H9 (cell line): ENCODE measurements at regions not wholly inside any gene's neighbourhood (a gene's known extent, or its start where the extent isn't known, plus 50 kb on each side); places are given as distances from the start of the nearest gene placed in this dataset.

Source experiments
- DNase-seq: peaks from one replicate; pipeline ENCODE4 v3.0.0-alpha.2; 2017
- H2AFZ ChIP-seq: one replicate; pipeline ENCODE4 v1.6.1; 2013; ENCODE audit warnings: mild to moderate bottlenecking, low read length, control low read depth, moderate library complexity
- H2AK5ac ChIP-seq: 2 replicates; pipeline ENCODE4 v1.6.1; 2013; ENCODE audit warnings: low read length, control low read depth, mixed read lengths; ENCODE audit not compliant: insufficient read length
- H2BK120ac ChIP-seq: one replicate; pipeline ENCODE4 v1.6.1; 2013; ENCODE audit warnings: low read depth, mild to moderate bottlenecking, low read length, control low read depth, inconsistent platforms; ENCODE audit not compliant: poor library complexity, severe bottlenecking
- H2BK12ac ChIP-seq: 2 replicates; pipeline ENCODE4 v1.6.1; 2013; ENCODE audit warnings: low read length, control low read depth, mixed read lengths, low read depth; ENCODE audit not compliant: insufficient read length
- H2BK15ac ChIP-seq: 2 replicates; pipeline ENCODE4 v1.6.1; 2013; ENCODE audit warnings: low read depth, low read length, control low read depth
- H2BK20ac ChIP-seq: one replicate; pipeline ENCODE4 v1.6.1; 2013; ENCODE audit warnings: low read depth, mild to moderate bottlenecking, low read length, control low read depth, inconsistent platforms; ENCODE audit not compliant: poor library complexity, severe bottlenecking
- H2BK5ac ChIP-seq: 2 replicates; pipeline ENCODE4 v1.6.1; 2013; ENCODE audit warnings: low read length, control low read depth, mixed read lengths; ENCODE audit not compliant: insufficient read length
- H3K14ac ChIP-seq: 2 replicates; pipeline ENCODE4 v1.6.1; 2013; ENCODE audit warnings: low read length, control low read depth; ENCODE audit not compliant: insufficient read depth
- H3K18ac ChIP-seq: 2 replicates; pipeline ENCODE4 v1.6.1; 2013; ENCODE audit warnings: low read depth, mild to moderate bottlenecking, mixed read lengths, low read length, control low read depth; ENCODE audit not compliant: insufficient read length
- H3K23ac ChIP-seq: 2 replicates; pipeline ENCODE4 v1.6.1; 2013; ENCODE audit warnings: low read length, control low read depth, mixed read lengths, low read depth; ENCODE audit not compliant: insufficient read length
- H3K23me2 ChIP-seq: 2 replicates; pipeline ENCODE4 v1.6.1; 2013; ENCODE audit warnings: low read depth, mild to moderate bottlenecking, mixed read lengths, low read length, control low read depth; ENCODE audit not compliant: insufficient read length, poor library complexity, severe bottlenecking
- H3K27ac ChIP-seq: 2 replicates; pipeline ENCODE4 v1.5.1; 2013; ENCODE audit warnings: low read length, control low read depth, mixed read lengths, low read depth; ENCODE audit not compliant: insufficient read length
- H3K27me3 ChIP-seq: 2 replicates; pipeline ENCODE4 v1.6.1; 2013; ENCODE audit warnings: low read length, control low read depth, inconsistent platforms; ENCODE audit not compliant: insufficient read depth
- H3K4ac ChIP-seq: 2 replicates; pipeline ENCODE4 v1.6.1; 2013; ENCODE audit warnings: low read depth, mild to moderate bottlenecking, control low read depth, inconsistent platforms, low read length, moderate library complexity
- H3K4me1 ChIP-seq: 2 replicates; pipeline ENCODE4 v1.6.1; 2013; ENCODE audit warnings: low read length, control low read depth, inconsistent platforms; ENCODE audit not compliant: insufficient read depth
- H3K4me2 ChIP-seq: 2 replicates; pipeline ENCODE4 v1.6.1; 2013; ENCODE audit warnings: low read length, control low read depth, mixed read lengths; ENCODE audit not compliant: insufficient read length, insufficient read depth
- H3K56ac ChIP-seq: 2 replicates; pipeline ENCODE4 v1.6.1; 2013; ENCODE audit warnings: low read depth, mild to moderate bottlenecking, mixed read lengths, low read length, control low read depth; ENCODE audit not compliant: insufficient read length
- H3K79me1 ChIP-seq: 2 replicates; pipeline ENCODE4 v1.6.1; 2013; ENCODE audit warnings: low read depth, mild to moderate bottlenecking, moderate library complexity, low read length, control low read depth, inconsistent platforms; ENCODE audit not compliant: insufficient read depth, poor library complexity, severe bottlenecking
- H3K79me2 ChIP-seq: 2 replicates; pipeline ENCODE4 v1.6.1; 2013; ENCODE audit warnings: low read length, control low read depth, inconsistent platforms; ENCODE audit not compliant: insufficient read depth
- H3K9ac ChIP-seq: 2 replicates; pipeline ENCODE4 v1.6.1; 2013; ENCODE audit warnings: low read length, control low read depth, mixed read lengths; ENCODE audit not compliant: insufficient read length; ENCODE audit errors: extremely low read depth
- H3K9me3 ChIP-seq: one replicate; pipeline ENCODE4 v1.6.1; 2013; ENCODE audit warnings: low read depth, low read length, inconsistent platforms; ENCODE audit not compliant: control insufficient read depth
- H3T11ph ChIP-seq: one replicate; pipeline ENCODE4 v1.6.1; 2013; ENCODE audit warnings: mild to moderate bottlenecking, low read length, control low read depth, inconsistent platforms
- H4K20me1 ChIP-seq: one replicate; pipeline ENCODE4 v1.6.1; 2013; ENCODE audit not compliant: control insufficient read depth, insufficient read length, insufficient read depth
- H4K5ac ChIP-seq: 2 replicates; pipeline ENCODE4 v1.6.1; 2013; ENCODE audit warnings: low read depth, mild to moderate bottlenecking, mixed read lengths, low read length, control low read depth; ENCODE audit not compliant: insufficient read length
- H4K8ac ChIP-seq: replicated peaks from 2 replicates; pipeline ENCODE4 v1.6.1; 2013; ENCODE audit warnings: low read length, control low read depth, mixed read lengths, low read depth; ENCODE audit not compliant: insufficient read length
- H4K91ac ChIP-seq: 2 replicates; pipeline ENCODE4 v1.6.1; 2013; ENCODE audit warnings: low read depth, mild to moderate bottlenecking, moderate library complexity, mixed read lengths, low read length, control low read depth; ENCODE audit not compliant: insufficient read length
- H3K27ac Mint-ChIP-seq, 3 experiments: 2 replicates in 2 of 3; 3 replicates in 1 of 3; pipeline ENCODE4 v1.8.0; 2020 to 2021; ENCODE audit warnings: mixed read lengths in 3 of 3, mild to moderate bottlenecking in 1 of 3, moderate library complexity in 1 of 3
- H3K27me3 Mint-ChIP-seq: 2 replicates; pipeline ENCODE4 v1.8.0; 2021; ENCODE audit warnings: low read depth, mild to moderate bottlenecking, moderate library complexity, mixed read lengths
- H3K36me3 Mint-ChIP-seq, 3 experiments: 2 replicates in 2 of 3; 3 replicates in 1 of 3; pipeline ENCODE4 v1.8.0; 2020 to 2021; ENCODE audit warnings: low read depth in 3 of 3, mixed read lengths in 3 of 3; ENCODE audit not compliant: insufficient read depth in 1 of 3
- H3K4me1 Mint-ChIP-seq, 2 experiments: 2 replicates each; pipeline ENCODE4 v1.8.0; 2020; ENCODE audit warnings: mixed read lengths in 2 of 2
- H3K4me3 Mint-ChIP-seq, 2 experiments: 2 replicates in 1 of 2; 3 replicates in 1 of 2; pipeline ENCODE4 v1.8.0; 2020 to 2021; ENCODE audit warnings: mild to moderate bottlenecking in 2 of 2, mixed read lengths in 2 of 2, moderate library complexity in 1 of 2
- H3K9me3 Mint-ChIP-seq, 2 experiments: 2 replicates in 1 of 2; 3 replicates in 1 of 2; pipeline ENCODE4 v1.8.0; 2020; ENCODE audit warnings: mild to moderate bottlenecking in 2 of 2, mixed read lengths in 2 of 2, moderate library complexity in 1 of 2
- CTCF ChIP-seq: fragments of 200-600 bp; sonication (generic); conservative IDR thresholded peaks from 3 replicates; pipeline ENCODE4 v1.8.0; 2021; ENCODE audit warnings: antibody characterized with exemption, mild to moderate bottlenecking
- WGBS: extraction: QIAGEN DNeasy Blood & Tissue Kit; methylation state at CpG from one replicate; pipeline ENCODE4 v1.1.7; 2013; ENCODE audit warnings: missing lambda C conversion rate, low lambda C conversion rate, mixed read lengths; ENCODE audit not compliant: insufficient read length; ENCODE audit errors: extremely low coverage; 5-methylcytosine and 5-hydroxymethylcytosine counted together

GRCh38 chr15:93146601-93147000 lies 57.6 kb upstream of the RGMA start:
- H3T11ph ChIP-seq: no peak overlapping the region
- Mint-ChIP-seq H3K27me3 (peaks cover 27% of the 10 kb centered on the region), H3K4me1 (peaks cover 11 to 15% of the 10 kb centered on the region in 2 experiments), H3K27ac (no peak overlapping the region), H3K36me3 (0 out of 7 replicates have a peak, but pooled peaks cover 0 to 2% (median 0%) of the 10 kb centered on the region in 3 experiments), H3K9me3 (no peaks in the 10 kb centered on the region; a peak in 2 of 5 replicates), H3K4me3 (no peak overlapping the region)
- no peak overlapping the region for H2AK5ac ChIP-seq
- H3K79me1 ChIP-seq: no peaks in the 10 kb centered on the region
- no peak overlapping the region for H4K8ac ChIP-seq
- H4K5ac ChIP-seq: no peak overlapping the region
- no peak overlapping the region for H2BK15ac ChIP-seq
- no peak for TF ChIP-seq CTCF
- H3K9ac ChIP-seq: no peak overlapping the region
- H2BK20ac ChIP-seq: no peak overlapping the region
- no peak overlapping the region for H2BK5ac ChIP-seq
- no peak overlapping the region for H3K4me2 ChIP-seq
- no peak overlapping the region for H2AFZ ChIP-seq
- no peak overlapping the region for H3K23ac ChIP-seq
- H4K91ac ChIP-seq: no peak overlapping the region
- no peaks in the 10 kb centered on the region for H4K20me1 ChIP-seq
- no peak for DNase-seq
- H3K18ac ChIP-seq: no peak overlapping the region
- WGBS: no CpG with 5 or more reads among the region's 5 CpGs
- no peak overlapping the region for H3K56ac ChIP-seq
- no peak overlapping the region for H2BK12ac ChIP-seq
- H3K14ac ChIP-seq: no peak overlapping the region
- H3K4ac ChIP-seq: no peak overlapping the region
- H2BK120ac ChIP-seq: no peak overlapping the region
- no peaks in the 10 kb centered on the region for H3K27me3 ChIP-seq
- no peaks in the 10 kb centered on the region for H3K4me1 ChIP-seq
- H3K27ac ChIP-seq: no peak overlapping the region
- H3K79me2 ChIP-seq: no peaks in the 10 kb centered on the region
- H3K9me3 ChIP-seq: no peaks in the 10 kb centered on the region
- no peaks in the 10 kb centered on the region for H3K23me2 ChIP-seq
